ENCODE measurements at regions not wholly inside any gene's neighbourhood (a gene's known extent, or its start where the extent isn't known, plus 50 kb on each side); places are given as distances from the start of the nearest gene placed in this dataset.

DNA sequence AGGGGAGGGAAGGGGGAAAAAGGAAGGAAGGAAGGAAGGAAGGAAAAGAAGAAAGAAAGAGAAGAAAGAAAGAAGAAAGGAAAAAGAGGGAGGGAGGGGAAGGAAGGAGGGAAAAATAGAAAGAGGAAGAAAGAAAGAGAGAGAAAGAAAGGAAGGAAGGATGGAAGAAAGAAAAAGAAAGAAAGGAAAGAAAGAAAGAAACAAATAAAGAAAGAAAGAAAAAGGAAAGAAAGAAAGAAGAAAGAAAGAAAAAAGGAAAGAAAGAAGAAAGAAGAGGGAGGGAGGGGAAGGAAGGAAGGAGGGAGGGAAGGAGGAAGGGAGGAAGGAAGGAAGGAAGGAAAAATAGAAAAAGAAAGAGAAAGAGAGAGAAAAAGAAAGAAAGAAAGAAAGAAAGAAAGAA is 315.8 kb upstream of the PIK3C3 start:
- no peak for TF ChIP-seq SUZ12 (IDR thresholded peaks at IDR 0.05; ENCODE audit: extremely low read depth, insufficient read depth, insufficient read length)
- no peak for TF ChIP-seq ZNF274 (IDR thresholded peaks at IDR 0.05; ENCODE audit: low read depth, low read length)
- no peak for TF ChIP-seq YY1 (IDR thresholded peaks at IDR 0.05; ENCODE audit: insufficient read depth, insufficient read length)

All from NT2/D1 (cell line).